ENCODE measurements at regions not wholly inside any gene's neighbourhood (a gene's known extent, or its start where the extent isn't known, plus 50 kb on each side); places are given as distances from the start of the nearest gene placed in this dataset.

GRCh38 chr10:28883741-28884423, 206.6 kb downstream of the BAMBI start:
- TF ChIP-seq, protein P1, sequence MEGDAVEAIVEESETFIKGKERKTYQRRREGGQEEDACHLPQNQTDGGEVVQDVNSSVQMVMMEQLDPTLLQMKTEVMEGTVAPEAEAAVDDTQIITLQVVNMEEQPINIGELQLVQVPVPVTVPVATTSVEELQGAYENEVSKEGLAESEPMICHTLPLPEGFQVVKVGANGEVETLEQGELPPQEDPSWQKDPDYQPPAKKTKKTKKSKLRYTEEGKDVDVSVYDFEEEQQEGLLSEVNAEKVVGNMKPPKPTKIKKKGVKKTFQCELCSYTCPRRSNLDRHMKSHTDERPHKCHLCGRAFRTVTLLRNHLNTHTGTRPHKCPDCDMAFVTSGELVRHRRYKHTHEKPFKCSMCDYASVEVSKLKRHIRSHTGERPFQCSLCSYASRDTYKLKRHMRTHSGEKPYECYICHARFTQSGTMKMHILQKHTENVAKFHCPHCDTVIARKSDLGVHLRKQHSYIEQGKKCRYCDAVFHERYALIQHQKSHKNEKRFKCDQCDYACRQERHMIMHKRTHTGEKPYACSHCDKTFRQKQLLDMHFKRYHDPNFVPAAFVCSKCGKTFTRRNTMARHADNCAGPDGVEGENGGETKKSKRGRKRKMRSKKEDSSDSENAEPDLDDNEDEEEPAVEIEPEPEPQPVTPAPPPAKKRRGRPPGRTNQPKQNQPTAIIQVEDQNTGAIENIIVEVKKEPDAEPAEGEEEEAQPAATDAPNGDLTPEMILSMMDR (conservative IDR thresholded peaks at IDR 0.05 in 1 of 2, IDR thresholded peaks at IDR 0.05 in 1 of 2; ENCODE audit: low read depth in 1 of 2, low read length in 2 of 2) = no peak
- TF ChIP-seq EZH2 (IDR thresholded peaks at IDR 0.05; ENCODE audit: low read length, missing control alignments) = no peak

Data from fibroblast of lung (primary cell).